ENCODE measurements at regions not wholly inside any gene's neighbourhood (a gene's known extent, or its start where the extent isn't known, plus 50 kb on each side); places are given as distances from the start of the nearest gene placed in this dataset.

DNA sequence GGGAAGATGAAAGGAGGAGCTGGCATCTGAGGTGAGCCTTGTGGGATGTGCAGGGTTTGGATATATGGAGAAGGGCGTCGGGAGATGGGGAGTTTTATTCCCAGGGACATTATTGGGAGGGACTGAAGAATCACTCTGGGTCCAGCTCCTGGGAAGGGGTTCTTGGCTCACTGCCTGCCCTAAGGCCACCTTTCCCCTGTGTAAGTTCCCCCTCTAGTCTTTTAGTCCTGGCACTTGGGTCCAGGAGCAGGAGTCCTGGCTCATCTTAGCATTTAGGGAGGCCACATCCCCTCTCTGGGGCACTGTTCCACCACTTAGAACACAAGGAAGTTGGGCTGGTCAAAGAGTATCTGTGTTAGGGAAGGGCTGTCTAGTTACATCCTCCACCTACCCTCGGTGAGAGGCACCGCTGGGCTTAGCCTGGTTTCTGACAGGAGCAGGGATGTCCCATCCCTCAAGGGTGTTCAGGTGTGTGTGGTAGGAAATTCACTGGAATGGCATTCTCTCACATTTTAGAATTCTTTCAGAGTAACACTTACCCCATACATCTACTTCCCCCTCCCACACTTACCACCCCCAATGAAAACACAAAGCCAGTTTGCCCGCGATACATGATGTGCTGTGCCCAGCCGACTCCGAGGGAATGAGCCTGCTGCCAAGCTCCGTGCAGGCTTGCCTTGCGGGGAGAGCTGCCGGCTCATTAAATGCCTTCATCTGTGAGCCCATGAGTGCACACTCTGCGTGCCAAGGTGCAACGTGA, 86.7 kb downstream of the FAM43A start:
- in situ Hi-C loops (cut with HindIII; ENCODE audit: low pct_ligation_motif_present, low sequenced_read_pairs), result no loop called here
- Histone ChIP-seq H3K27me3 (replicated peaks) (no peaks in the 10 kb centered on the region), H3K27ac (no peak overlapping the region), H3K36me3 (replicated peaks) (no peaks in the 10 kb centered on the region), H3K4me3 (ENCODE audit: low read depth, low read length) (no peak overlapping the region)
- no peak for DNase-seq
- TF ChIP-seq, protein P1, sequence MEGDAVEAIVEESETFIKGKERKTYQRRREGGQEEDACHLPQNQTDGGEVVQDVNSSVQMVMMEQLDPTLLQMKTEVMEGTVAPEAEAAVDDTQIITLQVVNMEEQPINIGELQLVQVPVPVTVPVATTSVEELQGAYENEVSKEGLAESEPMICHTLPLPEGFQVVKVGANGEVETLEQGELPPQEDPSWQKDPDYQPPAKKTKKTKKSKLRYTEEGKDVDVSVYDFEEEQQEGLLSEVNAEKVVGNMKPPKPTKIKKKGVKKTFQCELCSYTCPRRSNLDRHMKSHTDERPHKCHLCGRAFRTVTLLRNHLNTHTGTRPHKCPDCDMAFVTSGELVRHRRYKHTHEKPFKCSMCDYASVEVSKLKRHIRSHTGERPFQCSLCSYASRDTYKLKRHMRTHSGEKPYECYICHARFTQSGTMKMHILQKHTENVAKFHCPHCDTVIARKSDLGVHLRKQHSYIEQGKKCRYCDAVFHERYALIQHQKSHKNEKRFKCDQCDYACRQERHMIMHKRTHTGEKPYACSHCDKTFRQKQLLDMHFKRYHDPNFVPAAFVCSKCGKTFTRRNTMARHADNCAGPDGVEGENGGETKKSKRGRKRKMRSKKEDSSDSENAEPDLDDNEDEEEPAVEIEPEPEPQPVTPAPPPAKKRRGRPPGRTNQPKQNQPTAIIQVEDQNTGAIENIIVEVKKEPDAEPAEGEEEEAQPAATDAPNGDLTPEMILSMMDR (IDR thresholded peaks at IDR 0.05; ENCODE audit: low read depth, low read length, missing control alignments), result no peak

DNA sequence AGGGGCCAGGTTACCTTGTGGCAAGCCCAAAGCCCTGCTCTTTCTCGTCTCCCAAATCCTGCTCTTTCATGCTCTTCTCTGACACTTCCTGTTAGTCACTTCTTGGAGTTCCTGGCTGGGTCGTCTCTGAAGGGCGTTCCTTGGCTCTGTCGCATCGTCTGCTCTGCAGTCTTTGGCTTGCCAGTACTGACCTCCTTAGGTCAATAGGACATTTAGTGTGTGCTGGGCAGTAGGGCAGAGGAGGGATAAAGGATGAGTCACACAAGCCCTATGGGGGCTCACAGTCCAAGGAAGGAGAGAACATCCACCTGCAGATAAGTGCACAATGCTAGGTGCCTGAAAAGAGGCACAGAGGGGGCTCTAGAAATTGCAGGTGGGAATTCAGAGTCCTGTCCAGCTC, 87.5 kb downstream of the FAM43A start:
- TF ChIP-seq, protein P1 (IDR thresholded peaks at IDR 0.05; ENCODE audit: low read depth, low read length, missing control alignments), result no peak
- no peaks in the 10 kb centered on the region for H3K36me3 ChIP-seq (replicated peaks)
- H3K27me3 ChIP-seq (replicated peaks), result no peaks in the 10 kb centered on the region
- in situ Hi-C loops (cut with HindIII; ENCODE audit: low pct_ligation_motif_present, low sequenced_read_pairs), result no loop called here
- DNase-seq, result peak; percentile 10
- H3K27ac ChIP-seq, result no peak overlapping the region
- no peak overlapping the region for H3K4me3 ChIP-seq (ENCODE audit: low read depth, low read length)

DNA sequence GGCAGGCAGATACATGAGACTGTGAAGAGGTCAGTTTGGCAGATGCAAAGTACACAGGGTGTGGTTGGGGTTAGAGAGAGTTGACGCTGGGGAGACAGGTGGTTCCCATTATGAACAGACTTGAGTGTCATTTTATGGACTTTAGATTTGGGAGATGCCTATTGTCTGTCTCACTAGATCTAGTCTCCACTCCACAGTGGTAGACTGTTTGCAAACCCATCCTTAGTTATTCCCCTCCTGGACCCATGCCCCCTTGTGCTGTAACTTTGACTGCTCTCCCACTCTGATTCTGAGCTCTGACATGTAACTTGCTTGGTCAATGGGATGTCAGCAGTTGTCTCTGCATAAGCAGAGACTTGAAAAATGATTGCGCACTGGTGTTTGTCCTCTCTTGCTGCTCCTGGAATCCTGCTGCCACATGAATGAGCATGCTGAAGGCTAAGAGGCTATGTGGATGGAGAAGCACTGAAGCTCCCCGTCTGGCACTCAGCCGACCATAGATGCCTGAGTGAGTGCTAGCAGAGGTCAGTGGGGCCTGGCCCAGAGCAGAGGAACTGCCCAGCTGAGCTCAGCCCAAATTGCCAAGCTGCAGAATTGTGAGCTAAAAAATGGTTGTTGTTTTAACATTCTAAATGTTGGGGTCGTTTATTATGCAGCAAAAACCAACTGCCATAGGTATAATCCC, 88.2 kb downstream of the FAM43A start:
- Histone ChIP-seq H3K4me3 (ENCODE audit: low read depth, low read length) (no peak overlapping the region), H3K27me3 (replicated peaks) (no peaks in the 10 kb centered on the region), H3K36me3 (replicated peaks) (no peaks in the 10 kb centered on the region), H3K27ac (no peak overlapping the region)
- in situ Hi-C loops (cut with HindIII; ENCODE audit: low pct_ligation_motif_present, low sequenced_read_pairs), result no loop called here
- TF ChIP-seq, protein P1 (IDR thresholded peaks at IDR 0.05; ENCODE audit: low read depth, low read length, missing control alignments), result no peak
- no peak for DNase-seq

DNA sequence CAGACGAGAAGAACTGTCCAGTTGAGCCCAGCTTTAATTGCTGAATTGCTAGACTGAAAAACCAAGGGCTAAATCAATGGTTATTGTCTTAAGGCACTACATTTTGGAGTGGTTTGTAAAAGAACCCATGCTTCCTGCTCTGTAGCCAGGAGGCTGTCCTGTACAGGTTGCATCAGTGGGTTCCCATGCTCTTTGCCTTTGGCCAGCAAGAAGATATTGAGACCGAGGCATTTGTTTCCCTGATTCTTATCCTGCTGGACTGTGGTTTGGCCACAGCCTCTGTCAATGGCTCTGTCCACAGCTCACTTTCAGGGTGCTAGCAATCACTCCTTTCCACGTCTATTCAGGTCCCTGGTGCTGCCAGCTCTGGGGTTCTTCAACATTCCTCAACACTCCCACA, 89.6 kb downstream of the FAM43A start:
- H3K27ac ChIP-seq, result no peak overlapping the region
- DNase-seq, result no peak
- TF ChIP-seq, protein P1 (IDR thresholded peaks at IDR 0.05; ENCODE audit: low read depth, low read length, missing control alignments), result no peak
- in situ Hi-C loops (cut with HindIII; ENCODE audit: low pct_ligation_motif_present, low sequenced_read_pairs), result no loop called here
- no peaks in the 10 kb centered on the region for H3K36me3 ChIP-seq (replicated peaks)
- no peaks in the 10 kb centered on the region for H3K27me3 ChIP-seq (replicated peaks)
- no peak overlapping the region for H3K4me3 ChIP-seq (ENCODE audit: low read depth, low read length)

DNA sequence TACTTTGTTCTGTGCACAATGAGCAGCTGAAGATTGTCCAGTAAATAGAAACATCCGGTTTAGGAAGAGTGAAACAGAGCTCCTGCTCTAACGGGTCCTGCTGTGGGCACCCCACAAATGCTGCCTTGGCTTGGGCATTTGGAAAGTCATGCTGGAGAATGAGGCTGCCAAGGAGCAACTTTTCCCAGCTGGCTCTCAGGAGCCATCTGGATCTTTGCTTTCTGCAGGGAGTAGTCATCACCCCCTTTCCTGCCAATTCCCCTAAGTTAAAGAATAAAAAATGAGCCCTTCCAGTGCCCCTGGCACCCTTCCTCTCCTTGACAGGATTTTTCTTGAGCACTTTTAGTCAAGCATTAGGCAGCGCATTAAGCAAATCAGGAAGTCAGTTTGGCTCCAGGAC, 90.0 kb downstream of the FAM43A start:
- H3K27me3 ChIP-seq (replicated peaks), result no peaks in the 10 kb centered on the region
- TF ChIP-seq, protein P1 (IDR thresholded peaks at IDR 0.05; ENCODE audit: low read depth, low read length, missing control alignments), result no peak
- in situ Hi-C loops (cut with HindIII; ENCODE audit: low pct_ligation_motif_present, low sequenced_read_pairs), result no loop called here

More for the DNA sequence above, 90.0 kb downstream of the FAM43A start:
- no peaks in the 10 kb centered on the region for H3K36me3 ChIP-seq (replicated peaks)
- DNase-seq, result no peak
- no peak overlapping the region for H3K4me3 ChIP-seq (ENCODE audit: low read depth, low read length)
- no peak overlapping the region for H3K27ac ChIP-seq
